ENCODE measurements at regions not wholly inside any gene's neighbourhood (a gene's known extent, or its start where the extent isn't known, plus 50 kb on each side); places are given as distances from the start of the nearest gene placed in this dataset.

DNA sequence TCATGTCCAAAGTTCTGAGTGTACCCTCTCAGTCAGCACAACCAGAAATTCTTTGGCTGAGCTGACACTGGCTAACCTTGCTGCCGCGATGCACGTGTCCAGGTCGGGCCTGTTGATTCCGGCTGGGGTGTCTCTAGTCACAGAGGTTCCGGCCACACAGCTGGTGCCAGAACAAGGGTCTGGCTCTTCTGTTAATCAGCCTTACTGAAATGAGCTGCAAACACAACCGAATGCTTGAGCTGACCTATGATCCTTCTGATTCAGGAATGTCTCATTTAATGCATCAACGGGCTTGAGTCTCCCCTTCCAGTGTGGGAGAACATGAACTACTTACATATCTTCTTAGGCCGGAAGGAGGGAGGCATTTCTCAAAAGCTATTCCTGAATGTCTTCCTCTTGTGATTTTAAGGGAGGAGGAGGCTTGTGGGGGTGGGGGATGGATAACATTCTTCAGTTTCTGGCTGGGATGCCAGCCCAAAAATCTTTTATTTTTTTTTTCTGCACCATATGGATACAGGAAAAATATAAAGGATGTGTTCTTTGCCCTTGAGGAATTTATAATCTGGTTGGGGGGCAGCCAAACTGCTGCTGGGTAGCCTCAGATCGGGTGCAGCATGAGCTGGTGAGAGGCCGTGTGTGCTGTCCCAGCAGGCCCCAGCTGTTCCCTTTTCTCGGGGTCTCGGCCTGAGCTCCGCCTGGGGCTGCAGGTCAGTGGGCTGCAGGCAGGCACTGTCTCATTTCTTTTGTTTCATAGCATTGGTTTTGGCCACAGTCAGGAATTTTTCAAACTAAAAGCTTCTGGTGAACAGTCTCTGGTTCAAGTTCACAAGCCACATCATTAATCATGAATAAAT is 319.1 kb upstream of the TBL1XR1 start:
- no peak for DNase-seq

- no peak for DNase-seq
These were observed 320.6 kb upstream of the TBL1XR1 start for GRCh38 chr3:177517906-177518305.

DNA sequence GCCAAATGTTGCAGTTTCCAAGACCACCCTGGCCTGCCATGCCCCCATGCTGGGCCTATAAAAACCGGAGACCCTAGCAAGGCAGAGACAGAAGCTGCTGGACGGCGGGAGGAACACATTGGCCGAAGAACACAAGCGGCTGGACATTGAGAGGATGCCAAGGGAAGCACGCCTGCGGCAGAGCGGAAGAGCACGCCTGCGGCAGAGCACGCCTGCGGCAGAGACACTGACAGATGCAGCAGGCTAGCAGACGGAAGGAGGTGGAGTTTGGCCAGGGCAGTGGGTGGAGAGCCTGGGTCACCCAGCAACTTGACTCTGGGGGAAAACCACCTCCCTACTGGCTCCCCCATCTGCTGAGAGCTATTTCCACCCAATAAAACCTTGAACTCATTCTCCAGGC is 322.3 kb upstream of the TBL1XR1 start:
- DNase-seq = no peak

DNA sequence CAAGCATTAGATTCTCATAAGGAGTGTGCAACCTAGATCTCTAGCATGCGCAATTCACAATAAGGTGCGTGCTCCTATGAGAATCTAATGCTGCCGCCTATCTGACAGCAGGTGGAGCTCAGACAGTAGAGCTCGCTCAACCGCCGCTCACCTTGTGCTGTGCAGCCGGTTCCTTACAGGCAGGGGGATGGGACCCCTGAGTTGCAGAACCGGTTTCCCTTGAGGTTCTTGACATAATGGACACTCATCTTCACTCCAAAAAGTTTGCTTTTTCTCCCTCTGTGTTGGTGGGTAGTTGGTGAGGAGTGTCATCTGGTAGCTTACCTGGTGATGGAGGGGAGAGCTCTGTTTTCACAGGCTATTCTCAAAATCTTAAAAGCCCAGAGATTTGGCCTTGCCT is 324.0 kb upstream of the TBL1XR1 start:
- no peak for DNase-seq

- DNase-seq = no peak
These were observed 324.8 kb upstream of the TBL1XR1 start for GRCh38 chr3:177522051-177522450.

DNA sequence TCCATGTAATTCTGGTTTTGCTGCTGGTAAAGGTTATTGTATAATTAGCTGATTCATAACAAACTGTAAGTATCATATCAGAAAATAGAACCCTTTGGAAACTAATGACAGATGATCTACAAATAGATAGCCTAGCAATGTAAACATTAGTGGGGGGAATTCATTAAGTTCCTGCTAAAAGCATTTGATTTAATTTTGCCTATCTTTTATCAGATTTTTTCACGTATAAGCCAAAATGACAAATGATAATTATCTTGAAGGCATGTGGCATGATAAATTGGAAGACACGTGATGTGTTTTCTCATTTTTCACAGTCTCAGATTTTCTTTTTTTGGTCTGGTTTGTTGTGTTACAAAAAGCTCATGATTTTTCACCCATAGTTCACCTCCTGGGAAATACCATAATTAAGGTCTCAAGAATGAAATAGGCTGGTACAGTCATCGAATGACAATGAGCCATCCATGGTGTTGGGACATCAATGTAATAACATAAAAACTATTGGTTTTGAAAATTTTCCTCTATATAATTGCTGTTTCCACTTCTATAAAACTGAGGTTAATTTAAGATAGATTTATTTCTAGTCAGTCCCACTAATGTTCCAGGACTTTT is 325.9 kb upstream of the TBL1XR1 start:
- no peak for DNase-seq

GRCh38 chr3:177523872-177524438 is 326.7 kb upstream of the TBL1XR1 start:
- no peak for DNase-seq

GRCh38 chr3:177524742-177525141 is 327.5 kb upstream of the TBL1XR1 start:
- DNase-seq = no peak

DNA sequence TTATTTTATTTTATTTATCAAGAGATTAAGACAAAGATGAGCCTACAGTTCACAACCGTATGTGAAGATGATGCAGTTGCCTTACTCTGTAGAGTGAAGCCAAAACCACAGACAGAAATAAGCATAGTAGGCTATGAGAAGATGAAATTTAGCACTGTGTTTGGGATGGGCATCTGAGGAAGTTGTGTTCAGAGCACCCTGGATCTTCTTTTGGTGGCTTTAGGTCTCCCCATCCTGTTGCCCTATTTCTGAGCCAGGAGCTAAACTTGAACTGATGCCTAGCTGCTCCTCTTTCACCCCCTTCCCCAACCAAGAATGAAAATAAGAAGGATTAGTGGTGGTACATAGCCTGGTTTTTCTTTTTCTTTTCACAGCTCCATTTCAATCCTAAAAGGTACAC is 328.1 kb upstream of the TBL1XR1 start:
- no peak for DNase-seq

- no peak for DNase-seq
These were observed 328.9 kb upstream of the TBL1XR1 start for GRCh38 chr3:177525987-177526712.

DNA sequence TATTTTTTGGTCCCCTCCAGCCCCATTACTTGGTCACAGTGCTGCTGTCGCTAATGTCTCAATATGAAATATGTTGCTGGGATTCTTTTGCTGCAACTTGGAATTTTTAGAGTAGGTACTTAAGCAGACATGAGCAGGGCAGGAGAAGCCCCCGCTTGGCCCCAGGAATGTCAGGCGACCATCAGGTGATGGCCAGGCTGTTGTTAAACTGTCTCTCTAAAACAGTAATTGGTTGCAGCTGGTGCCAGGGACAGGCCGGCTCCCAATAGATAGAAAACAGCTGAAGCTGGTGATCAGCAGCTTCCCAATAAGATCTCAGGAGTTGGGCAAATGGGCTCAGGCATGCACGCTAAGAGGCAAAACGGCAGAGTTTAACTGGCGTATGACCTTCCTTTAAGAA is 329.9 kb upstream of the TBL1XR1 start:
- no peak for DNase-seq

GRCh38 chr3:177528306-177529070 is 331.2 kb upstream of the TBL1XR1 start:
- no peak for DNase-seq

DNA sequence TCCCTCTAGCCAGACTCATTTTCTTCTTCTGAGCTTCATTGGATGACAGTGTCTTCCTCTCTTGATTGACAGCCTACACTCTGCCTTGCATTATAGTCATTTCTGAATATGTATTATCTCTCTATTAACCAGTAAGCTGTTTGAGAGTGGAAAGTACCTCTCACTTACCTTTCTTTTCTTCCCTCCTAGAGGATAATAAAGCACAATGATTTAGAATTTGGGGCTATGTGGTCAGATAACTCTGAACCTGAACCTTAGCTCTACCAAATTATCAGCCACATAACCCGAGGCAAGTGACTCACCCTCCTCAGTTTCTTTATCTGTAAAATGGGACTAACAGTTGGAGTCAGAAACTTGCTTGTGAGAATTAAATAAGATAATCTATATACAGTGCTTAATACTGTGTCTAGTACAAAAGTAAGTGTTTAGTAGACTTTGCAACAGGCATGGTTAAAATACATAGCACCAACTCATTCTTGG is 331.8 kb upstream of the TBL1XR1 start:
- DNase-seq = no peak

GRCh38 chr3:177529716-177530335 is 332.5 kb upstream of the TBL1XR1 start:
- no peak for DNase-seq

DNA sequence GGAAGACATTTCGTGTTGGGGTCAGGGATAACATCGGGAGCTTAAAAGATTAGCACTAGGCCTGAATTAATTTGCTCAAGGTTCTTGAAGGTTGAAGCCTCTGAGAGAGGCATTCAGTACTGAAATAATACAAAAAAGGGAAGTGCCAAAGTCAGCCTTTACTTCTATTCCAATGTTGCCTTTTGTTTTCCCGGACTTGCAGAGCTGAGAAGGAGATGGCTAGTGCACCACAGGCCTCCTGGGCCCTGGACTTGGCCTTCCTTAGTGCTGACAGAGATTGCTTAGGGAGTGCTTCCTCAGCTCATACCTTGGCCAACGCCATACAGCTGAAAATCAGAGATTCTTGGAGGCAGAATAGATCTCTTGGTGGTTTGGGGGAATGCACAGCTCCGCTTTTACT is 333.6 kb upstream of the TBL1XR1 start:
- no peak for DNase-seq

GRCh38 chr3:177536873-177537272 is 339.6 kb upstream of the TBL1XR1 start:
- no peak for DNase-seq

DNA sequence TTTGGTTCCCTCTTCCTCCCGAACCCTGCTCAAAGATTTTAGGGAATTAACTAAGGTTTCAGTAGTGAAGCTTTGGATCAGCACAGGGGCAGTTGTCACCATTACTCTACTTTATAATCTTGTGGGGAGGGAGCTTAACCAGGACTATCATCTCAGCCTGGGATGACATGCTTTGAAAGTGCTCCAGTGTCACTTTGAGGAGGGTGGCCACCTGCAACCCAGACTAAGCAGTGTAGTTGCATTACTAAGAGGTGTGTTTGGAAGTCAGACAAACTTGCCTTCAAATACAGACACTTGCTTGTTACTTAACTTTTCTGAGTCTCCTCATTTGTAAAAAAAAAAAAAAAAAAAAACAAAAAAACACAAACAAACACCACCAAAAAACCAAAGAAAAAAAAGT is 340.3 kb upstream of the TBL1XR1 start:
- DNase-seq = no peak

- DNase-seq = no peak
These were observed 340.9 kb upstream of the TBL1XR1 start for GRCh38 chr3:177538048-177538749.

GRCh38 chr3:177538750-177539730 is 341.8 kb upstream of the TBL1XR1 start:
- no peak for DNase-seq

GRCh38 chr3:177541541-177541940 is 344.3 kb upstream of the TBL1XR1 start:
- DNase-seq = no peak

All from stimulated activated CD4-positive, alpha-beta T cell treated with anti-CD3 and anti-CD28 coated beads, Interleukin-1b, Interleukin-23, amount 100 ng/mL, for 48 hours (primary cell).